Gastroesophageal sphincter (tissue), 4 donors: ENCODE measurements at regions not wholly inside any gene's neighbourhood (a gene's known extent, or its start where the extent isn't known, plus 50 kb on each side); places are given as distances from the start of the nearest gene placed in this dataset.

ENCODE experiments used
- ATAC-seq: fragments of 150-250 bp; one replicate; pipeline ENCODE4 v1.9.1; 2016; ENCODE audit warnings: mild to moderate bottlenecking, moderate library complexity
- H3K27ac ChIP-seq, 4 donors: fragments of 200-600 bp; sonication (generic) in 3 of 4; 1 replicate in 3 of 4; 2 replicates in 1 of 4; pipeline ENCODE4 v1.5.1; 2016 to 2019
- H3K27me3 ChIP-seq: fragments of 200-600 bp; sonication (generic); one replicate; pipeline ENCODE4 v1.5.1; 2019
- H3K36me3 ChIP-seq, 2 donors: fragments of 200-600 bp; sonication (generic); one replicate each; pipeline ENCODE4 v1.5.1; 2019; ENCODE audit warnings: control low read depth in 1 of 2
- H3K4me1 ChIP-seq, 3 donors: fragments of 200-600 bp; sonication (generic); 1 replicate in 2 of 3; 2 replicates in 1 of 3; pipeline ENCODE4 v1.5.1; 2016 to 2019; ENCODE audit warnings: control low read depth in 2 of 3
- H3K4me3 ChIP-seq, 2 donors: fragments of 200-600 bp; sonication (generic); one replicate each; pipeline ENCODE4 v1.5.1; 2019; ENCODE audit warnings: mild to moderate bottlenecking in 1 of 2, moderate library complexity in 1 of 2
- H3K9me3 ChIP-seq, 3 donors: fragments of 200-600 bp; sonication (generic); one replicate each; pipeline ENCODE4 v1.5.1; 2017 to 2019; ENCODE audit warnings: control low read depth in 2 of 3
- EP300 ChIP-seq: sonication (generic); formaldehyde crosslinking; IDR thresholded peaks from one replicate; pipeline ENCODE4 v1.6.1; 2017; ENCODE audit warnings: antibody characterized with exemption, mild to moderate bottlenecking
- POLR2A ChIP-seq, 2 donors: fragments of 450-650 bp; IDR thresholded peaks; one replicate each; pipeline ENCODE4 v1.6.1; 2017; ENCODE audit warnings: antibody characterized with exemption in 2 of 2, mild to moderate bottlenecking in 2 of 2, moderate library complexity in 1 of 2
- POLR2AphosphoS5 ChIP-seq: sonication (generic); formaldehyde crosslinking; IDR thresholded peaks from one replicate; pipeline ENCODE4 v1.6.1; 2017; ENCODE audit warnings: antibody characterized with exemption
- WGBS, 2 donors: methylation state at CpG; one replicate each; pipeline ENCODE4 v1.1.5; 2018; ENCODE audit warnings: low coverage in 1 of 2; 5-methylcytosine and 5-hydroxymethylcytosine counted together
- TF ChIP-seq, protein P1 (sequence below), 4 experiments: fragments of 200-600 bp in 2 of 4; fragments of 450-650 bp in 2 of 4; sonication (generic) in 1 of 4; IDR thresholded peaks; one replicate each; pipeline ENCODE4 v1.5.1; 2017 to 2019; ENCODE audit warnings: antibody characterized with exemption in 4 of 4, mild to moderate bottlenecking in 2 of 4, moderate library complexity in 2 of 4

DNA sequence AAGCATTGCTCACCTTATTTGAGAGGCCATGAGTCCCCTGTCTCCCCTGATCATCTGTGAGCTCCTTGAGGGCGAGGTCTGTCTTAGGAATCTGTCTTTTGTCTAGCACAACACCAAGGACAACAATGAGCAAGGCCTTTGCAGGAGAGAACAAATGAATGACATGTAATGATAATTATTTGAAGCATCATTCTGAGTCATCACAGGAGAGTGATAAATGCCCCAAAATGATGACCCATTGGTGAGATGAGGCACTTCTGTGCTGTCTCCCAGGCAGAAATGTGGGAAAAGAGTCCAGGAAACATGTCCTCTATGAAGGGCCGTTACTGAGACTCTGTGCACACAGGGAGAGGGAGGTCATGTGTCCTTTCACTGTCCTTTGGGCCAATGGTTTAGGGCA lies 105.2 kb upstream of the LRFN2 start:
- Histone ChIP-seq H3K27ac (no peak overlapping the region), H3K9me3 (no peaks in the 10 kb centered on the region), H3K27me3 (peaks cover 4% of the 10 kb centered on the region), H3K4me1 (no peaks in the 10 kb centered on the region), H3K36me3 (no peaks in the 10 kb centered on the region), H3K4me3 (no peak overlapping the region)
- 80% methylated on average over 1 of the region's 2 CpGs for WGBS, 2 donors
- ATAC-seq = no peak
- TF ChIP-seq, protein P1, sequence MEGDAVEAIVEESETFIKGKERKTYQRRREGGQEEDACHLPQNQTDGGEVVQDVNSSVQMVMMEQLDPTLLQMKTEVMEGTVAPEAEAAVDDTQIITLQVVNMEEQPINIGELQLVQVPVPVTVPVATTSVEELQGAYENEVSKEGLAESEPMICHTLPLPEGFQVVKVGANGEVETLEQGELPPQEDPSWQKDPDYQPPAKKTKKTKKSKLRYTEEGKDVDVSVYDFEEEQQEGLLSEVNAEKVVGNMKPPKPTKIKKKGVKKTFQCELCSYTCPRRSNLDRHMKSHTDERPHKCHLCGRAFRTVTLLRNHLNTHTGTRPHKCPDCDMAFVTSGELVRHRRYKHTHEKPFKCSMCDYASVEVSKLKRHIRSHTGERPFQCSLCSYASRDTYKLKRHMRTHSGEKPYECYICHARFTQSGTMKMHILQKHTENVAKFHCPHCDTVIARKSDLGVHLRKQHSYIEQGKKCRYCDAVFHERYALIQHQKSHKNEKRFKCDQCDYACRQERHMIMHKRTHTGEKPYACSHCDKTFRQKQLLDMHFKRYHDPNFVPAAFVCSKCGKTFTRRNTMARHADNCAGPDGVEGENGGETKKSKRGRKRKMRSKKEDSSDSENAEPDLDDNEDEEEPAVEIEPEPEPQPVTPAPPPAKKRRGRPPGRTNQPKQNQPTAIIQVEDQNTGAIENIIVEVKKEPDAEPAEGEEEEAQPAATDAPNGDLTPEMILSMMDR (IDR thresholded peaks at IDR 0.05) = no peak
- TF ChIP-seq POLR2AphosphoS5 (no peak), POLR2A (IDR thresholded peaks at IDR 0.05) (no peak), EP300 (no peak)

DNA sequence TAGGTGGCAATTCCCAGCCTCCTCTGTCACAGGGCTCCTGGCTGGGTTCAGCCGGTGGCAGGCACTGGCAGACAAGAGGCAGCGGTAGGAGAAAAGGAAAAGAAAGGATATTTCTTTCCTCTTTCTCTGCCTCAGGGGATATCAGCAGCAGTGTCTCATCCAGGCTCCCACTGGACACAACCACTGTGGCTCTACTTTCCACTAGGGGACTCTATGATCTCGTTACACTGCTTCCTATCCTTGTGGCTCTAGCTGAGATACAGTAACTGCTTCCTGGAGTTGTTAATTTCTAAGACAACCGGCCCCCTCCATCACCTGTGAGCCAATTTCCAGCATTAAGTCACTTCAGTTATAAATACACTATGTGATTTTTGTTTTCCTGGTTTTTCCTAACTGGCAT lies 102.0 kb upstream of the LRFN2 start:
- Histone ChIP-seq H3K4me3 (no peak overlapping the region), H3K9me3 (peaks cover 0 to 18% (median 0%) of the 10 kb centered on the region in 3 donors), H3K27me3 (peaks cover 21% of the 10 kb centered on the region), H3K27ac (no peak overlapping the region), H3K4me1 (no peaks in the 10 kb centered on the region), H3K36me3 (no peaks in the 10 kb centered on the region)
- ATAC-seq = no peak
- TF ChIP-seq EP300 (no peak), POLR2A (IDR thresholded peaks at IDR 0.05) (no peak), POLR2AphosphoS5 (no peak)
- TF ChIP-seq, protein P1 (IDR thresholded peaks at IDR 0.05) = no peak
- WGBS, 2 donors = 64 to 100% methylated on average over 1 to 4 of the region's 4 CpGs

DNA sequence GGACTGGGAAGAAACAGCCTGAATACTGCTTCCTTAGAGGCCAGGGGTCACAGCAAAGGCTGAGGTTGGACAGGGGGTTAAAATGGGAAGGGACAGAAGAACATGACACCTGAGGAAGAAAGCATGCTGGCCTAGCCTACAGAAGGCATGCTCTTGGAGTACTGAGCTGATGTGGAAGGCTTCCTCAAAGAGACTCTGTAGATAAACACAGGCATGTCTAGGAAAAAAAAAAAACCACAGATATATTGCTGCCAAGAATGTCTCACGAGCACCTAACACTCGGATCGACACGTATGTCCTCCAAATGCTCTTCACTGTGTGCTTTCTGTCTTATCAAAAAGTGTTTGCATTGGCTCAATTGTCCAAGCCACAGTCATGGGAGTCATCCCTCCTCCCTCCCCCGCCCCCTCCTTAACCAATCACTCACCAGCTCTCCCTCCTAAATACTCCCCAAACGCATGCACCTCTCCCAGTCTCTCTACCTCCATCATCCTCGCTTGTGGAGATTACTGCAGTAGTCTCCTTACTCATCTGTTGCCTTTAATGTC lies 101.1 kb upstream of the LRFN2 start:
- 38 to 48% methylated on average over 6 to 7 of the region's 7 CpGs for WGBS, 2 donors
- peaks cover 21% of the 10 kb centered on the region for H3K27me3 ChIP-seq
- no peak for TF ChIP-seq EP300
- no peak for TF ChIP-seq POLR2AphosphoS5
- no peak for TF ChIP-seq POLR2A (IDR thresholded peaks at IDR 0.05)
- H3K4me3 ChIP-seq = no peak overlapping the region
- H3K4me1 ChIP-seq = no peaks in the 10 kb centered on the region
- ATAC-seq = no peak
- H3K27ac ChIP-seq = no peak overlapping the region
- peaks cover 0 to 18% (median 0%) of the 10 kb centered on the region in 3 donors for H3K9me3 ChIP-seq
- no peaks in the 10 kb centered on the region for H3K36me3 ChIP-seq

DNA sequence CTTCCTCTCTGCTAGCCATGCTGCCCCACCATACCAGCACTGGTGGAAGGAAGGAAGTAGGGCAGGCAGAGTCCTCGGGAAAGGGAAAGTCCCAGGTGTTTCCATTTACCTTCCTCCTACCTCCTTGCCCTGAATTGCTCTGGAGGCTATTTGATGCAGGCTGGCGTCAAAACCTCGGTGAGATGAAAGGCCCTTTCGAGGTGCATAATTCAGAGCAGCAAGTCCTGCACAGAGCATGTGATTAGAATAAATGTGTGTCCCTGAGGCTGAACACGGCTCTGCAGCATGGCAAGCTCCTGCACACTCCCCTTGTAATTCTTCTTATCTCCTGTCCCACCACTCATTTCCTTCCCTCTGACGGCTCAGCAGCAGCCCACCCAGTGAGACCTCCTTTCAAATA lies 98.7 kb upstream of the LRFN2 start:
- Histone ChIP-seq H3K9me3 (peaks cover 0 to 25% (median 0%) of the 10 kb centered on the region in 3 donors), H3K27me3 (peaks cover 24% of the 10 kb centered on the region), H3K36me3 (no peaks in the 10 kb centered on the region), H3K4me1 (no peaks in the 10 kb centered on the region), H3K4me3 (no peak overlapping the region), H3K27ac (no peak overlapping the region)
- WGBS, 2 donors = 20 to 26% methylated on average over 1 to 6 of the region's 6 CpGs
- no peak for TF ChIP-seq POLR2AphosphoS5
- no peak for TF ChIP-seq POLR2A (IDR thresholded peaks at IDR 0.05)
- TF ChIP-seq, protein P1 (IDR thresholded peaks at IDR 0.05) = no peak
- no peak for TF ChIP-seq EP300
- ATAC-seq = no peak

DNA sequence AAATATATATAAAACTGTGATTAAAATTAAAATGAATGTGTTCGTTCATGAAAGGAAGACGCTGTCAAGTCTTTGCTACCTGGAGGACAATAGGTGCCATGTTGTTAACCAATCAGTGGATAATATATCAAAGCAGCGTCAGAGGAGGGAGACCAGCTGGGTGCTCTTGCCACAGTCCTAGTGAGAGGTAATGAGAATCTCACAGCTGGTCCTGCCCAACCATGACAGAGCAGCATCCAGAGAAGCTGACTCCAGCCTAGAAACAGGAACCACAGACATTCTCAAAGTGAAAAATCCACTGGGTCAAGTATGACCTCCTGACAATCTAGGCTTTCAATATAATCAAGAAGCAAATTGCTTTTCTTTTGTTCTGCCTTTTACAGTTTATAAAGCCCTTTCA lies 94.5 kb upstream of the LRFN2 start:
- H3K4me1 ChIP-seq = no peaks in the 10 kb centered on the region
- no peak for TF ChIP-seq POLR2AphosphoS5
- no peak for TF ChIP-seq POLR2A (IDR thresholded peaks at IDR 0.05)
- TF ChIP-seq, protein P1 (IDR thresholded peaks at IDR 0.05) = no peak
- TF ChIP-seq EP300 = no peak
- WGBS, 2 donors = 74 to 89% methylated on average over 3 of the region's 3 CpGs
- H3K27ac ChIP-seq = no peak overlapping the region
- no peaks in the 10 kb centered on the region for H3K36me3 ChIP-seq
- H3K4me3 ChIP-seq = no peak overlapping the region
- ATAC-seq = no peak
- H3K27me3 ChIP-seq = peaks cover 19% of the 10 kb centered on the region
- H3K9me3 ChIP-seq = peaks cover 0 to 41% (median 0%) of the 10 kb centered on the region in 3 donors
